CD4-positive, alpha-beta T cell treated with Interleukin-2 at 100 ng/mL for 4 hours (primary cell): ENCODE measurements at regions not wholly inside any gene's neighbourhood (a gene's known extent, or its start where the extent isn't known, plus 50 kb on each side); places are given as distances from the start of the nearest gene placed in this dataset.
"Not testable (repeated sequence)": the region's sequence is repeated elsewhere in the genome, so short reads cannot be mapped to it uniquely, and the experiment has no call there.

Source experiments
- DNase-seq: peaks from one replicate; pipeline ENCODE4 v3.0.0-alpha.2; 2020; ENCODE audit warnings: low spot score

DNA sequence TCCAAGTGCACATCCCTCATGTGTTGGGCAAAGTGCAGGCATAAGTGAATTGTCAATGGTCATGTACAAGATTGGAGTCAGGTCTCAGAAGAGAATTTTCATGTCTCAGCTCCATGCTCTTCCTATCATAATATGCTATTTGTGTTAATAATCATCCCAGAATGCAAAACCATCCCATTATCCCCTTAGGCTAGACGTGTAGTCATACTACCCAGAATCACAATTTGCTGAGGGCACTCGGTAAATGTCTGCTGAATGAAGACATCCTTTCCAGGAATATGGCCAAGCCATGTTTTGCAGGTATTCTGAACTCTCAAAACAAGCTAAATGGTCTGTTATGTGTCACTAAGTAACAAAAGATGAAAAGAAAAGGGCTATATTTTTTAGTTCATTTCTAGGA lies 263.8 kb downstream of the RAD51AP2 start:
- DNase-seq: no peak

DNA sequence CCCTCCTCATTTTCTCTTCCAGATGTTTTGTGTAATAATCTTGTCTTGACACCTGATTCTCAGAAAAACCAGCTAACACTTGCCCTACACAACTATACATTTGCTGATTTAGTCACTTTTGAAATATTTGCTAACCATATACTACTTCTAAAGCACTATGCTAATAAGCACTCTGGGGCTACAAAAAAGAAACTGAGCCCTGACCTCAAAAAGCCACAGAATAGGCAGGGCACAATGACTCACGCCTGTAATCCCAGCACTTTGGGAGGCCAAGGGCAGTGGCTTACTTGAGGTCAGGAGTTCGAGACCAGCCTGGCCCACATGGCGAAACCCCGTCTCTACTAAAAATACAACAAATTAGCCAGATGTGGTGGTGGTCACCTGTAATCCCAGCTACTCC lies 266.0 kb downstream of the RAD51AP2 start:
- no peak for DNase-seq

DNA sequence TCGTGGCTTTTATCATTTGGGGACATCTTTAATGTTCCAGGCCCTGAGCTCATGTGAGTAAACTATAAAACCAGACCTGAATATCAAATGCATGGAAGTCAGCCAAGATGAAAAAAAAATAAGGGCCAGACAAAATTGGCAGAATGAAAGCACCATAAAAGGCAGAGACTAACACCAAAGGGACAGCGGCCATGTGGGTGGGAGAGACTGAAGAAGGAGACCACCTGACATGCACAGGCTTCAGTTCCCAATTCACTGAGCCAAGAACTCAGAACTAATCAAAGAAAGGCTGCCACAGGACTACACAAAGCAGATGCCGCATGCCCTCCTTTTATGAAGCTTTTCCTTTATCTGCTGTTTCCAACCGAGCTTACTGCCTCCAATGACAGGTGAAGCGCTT lies 267.1 kb downstream of the RAD51AP2 start:
- DNase-seq: no peak

DNA sequence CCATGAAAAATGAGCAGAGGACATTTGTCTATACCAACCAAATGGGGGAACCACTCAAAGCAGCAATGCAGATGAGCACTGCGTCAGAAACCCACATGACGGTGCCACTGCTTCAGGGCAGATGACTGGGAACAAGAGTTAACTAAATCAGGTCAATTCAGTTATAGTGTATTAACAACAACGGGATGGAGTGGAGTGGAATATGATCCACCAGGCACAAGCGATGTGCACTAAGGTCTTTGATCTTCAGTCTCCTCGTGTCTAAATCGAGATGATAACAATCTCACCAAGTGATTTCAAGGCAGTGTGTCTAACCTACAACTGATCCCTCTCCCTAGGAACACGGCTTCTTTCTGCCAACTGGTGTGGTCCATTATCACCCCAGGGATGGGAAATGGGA lies 269.0 kb downstream of the RAD51AP2 start:
- DNase-seq: no peak

DNA sequence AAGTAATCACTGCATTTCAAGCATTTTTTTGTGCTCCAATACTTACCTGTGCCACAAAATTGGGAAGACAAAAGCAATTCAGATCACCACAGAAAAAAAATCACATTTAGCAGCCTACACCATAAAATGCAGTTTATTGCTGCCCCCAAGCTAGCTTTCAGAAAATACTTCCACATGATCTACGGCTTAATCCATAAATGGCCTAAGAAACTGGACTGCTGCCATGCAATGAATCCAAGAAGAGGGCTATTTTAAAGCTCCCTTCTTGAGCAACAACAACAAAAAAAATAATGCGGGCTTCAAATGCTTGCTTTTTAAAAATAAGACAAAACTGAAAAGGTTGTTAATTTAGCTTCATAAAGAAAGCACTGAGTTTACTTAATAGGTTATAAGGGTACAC lies 272.3 kb downstream of the RAD51AP2 start:
- DNase-seq: no peak

DNA sequence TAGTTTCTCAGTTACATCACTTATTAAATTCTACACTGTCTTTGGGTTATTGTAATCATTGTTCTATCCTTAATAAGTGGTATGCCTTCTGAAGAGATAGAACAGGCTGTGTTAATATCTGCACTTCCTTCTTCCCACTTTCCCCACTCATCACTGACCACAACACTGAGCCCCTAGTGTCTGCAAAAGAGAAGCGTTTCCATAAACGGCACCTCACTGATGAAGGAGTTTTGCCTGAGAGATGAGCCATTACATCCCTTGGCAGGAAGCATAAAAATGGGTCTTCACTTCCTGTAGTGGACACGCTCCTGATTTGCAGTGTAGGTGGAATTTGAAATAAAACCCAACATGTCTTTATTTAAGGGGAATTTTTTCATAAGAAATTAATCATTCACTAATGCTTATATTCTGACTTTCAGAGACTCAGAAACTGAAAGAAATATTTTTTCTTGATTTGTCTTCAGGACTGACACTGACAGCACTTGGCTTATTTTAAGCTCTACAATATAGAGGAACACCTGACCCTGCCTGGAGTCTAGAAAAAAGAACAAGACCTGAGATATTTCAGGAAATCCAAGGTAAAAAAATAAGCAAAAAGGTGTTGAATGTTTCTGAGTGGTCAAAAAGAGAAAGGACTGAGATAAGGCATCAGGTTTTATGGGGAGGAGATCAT lies 275.3 kb downstream of the RAD51AP2 start:
- DNase-seq: no peak

DNA sequence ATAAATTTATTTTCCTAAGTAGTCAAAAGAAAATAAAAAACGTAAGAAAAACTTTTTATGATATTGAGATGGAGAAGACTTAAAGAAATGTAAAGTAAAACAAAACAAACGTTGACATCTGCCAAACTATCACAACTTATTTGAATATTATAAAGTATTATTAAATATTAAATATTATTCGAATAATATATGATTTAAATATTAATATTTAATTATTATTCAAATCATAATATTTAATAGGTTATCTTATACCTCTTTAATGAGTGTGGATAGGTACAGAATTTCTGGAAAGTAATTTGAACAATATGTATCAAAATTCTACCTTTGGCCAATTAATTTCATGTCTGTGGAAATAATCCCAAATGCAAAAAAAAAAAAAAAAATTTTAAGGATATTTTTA lies 278.7 kb downstream of the RAD51AP2 start:
- no peak for DNase-seq

DNA sequence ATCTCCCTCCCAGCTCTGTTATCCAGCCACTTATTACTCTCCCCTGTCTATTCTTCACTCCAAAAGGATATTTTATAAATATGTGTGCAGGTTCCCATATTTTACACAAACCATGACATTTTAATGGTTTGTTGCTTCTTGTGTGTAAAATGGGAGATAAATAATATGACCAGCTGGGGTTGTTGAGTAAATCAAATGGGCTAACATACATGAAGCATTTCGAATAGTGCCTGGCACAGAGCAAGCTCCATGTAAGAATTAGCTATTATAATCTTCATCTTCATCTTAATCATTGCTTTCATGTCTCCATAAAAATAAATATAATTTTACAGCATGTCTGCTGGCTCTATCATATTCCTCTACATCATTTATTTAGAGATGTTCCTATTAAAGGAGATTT lies 283.1 kb downstream of the RAD51AP2 start:
- DNase-seq: no peak

DNA sequence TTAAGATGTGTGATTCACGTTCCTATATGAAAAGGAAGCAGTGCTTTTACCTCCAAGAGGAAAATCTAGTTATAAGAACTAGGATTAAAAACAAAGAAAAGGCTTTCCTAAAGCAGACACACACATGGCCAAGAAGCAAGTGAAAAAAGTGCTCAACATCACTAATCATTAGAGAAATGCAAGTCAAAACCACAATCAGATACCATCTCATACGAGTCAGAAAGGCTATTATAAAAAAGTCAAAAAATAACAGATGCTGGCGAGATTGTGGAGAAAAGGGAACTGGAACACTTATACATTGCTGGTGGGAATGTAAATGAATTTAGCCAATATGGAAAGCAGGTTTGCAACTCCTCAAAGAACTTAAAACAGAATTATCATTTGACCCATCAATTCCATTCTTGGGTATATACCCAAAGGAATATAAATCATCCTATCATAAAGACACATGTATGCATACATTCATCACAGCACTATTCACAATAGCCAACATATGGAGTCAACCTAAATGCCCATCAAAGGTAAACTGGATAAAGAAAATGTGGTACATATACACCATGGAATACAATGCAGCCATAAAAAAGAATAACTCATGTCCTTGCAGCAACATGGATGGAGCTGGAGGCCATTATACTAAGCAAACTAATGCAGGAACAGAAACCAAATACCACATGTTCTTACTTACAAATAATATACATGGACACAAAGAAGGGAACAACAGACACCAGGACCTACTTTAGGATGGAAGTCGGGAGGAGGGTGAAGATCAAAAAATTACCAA lies 285.3 kb downstream of the RAD51AP2 start:
- no peak for DNase-seq

DNA sequence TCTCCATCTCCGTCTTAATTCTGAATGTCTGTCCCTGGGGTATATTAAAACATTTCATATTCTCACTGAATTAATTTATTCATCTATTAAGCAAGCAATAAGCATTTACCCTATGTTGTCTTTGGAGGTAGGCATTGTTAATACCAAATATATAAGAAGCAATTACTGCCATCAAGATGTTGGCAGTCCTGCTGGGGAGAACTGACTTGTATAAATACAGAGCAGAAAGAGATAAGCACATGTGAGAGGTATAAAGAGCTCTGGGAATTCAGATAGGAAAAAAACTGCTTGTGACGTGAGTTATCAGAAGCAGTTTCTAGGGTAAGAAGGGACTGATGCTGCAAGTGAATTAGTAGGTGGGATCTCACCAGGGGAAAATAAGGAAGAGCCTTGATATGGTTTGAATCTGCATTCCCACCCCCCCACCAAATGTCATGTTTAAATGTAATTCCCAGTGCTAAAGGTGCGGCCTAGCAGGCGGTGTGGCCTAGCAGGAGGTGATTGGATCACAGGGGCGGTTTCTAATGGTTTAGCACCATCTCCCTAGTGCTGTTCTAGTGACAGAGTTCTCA lies 286.8 kb downstream of the RAD51AP2 start:
- DNase-seq: no peak

DNA sequence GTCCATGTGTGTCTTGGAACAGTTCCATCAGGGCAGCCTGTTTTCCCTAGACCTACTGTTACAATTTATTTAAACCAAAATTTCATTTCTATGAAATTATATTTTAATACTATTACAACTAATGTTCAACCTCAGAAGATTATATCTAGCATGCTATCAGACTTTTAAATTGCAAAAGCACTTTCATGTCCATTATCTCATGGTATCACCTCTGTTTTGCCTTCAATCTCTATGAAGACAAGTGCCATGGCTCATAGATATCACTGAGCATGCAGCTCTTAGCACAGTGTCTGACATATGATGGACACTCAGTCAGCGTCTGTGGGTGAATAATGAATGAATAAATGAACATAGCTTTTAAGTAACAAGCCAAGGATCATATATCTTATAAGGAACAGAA lies 288.8 kb downstream of the RAD51AP2 start:
- DNase-seq: no peak

DNA sequence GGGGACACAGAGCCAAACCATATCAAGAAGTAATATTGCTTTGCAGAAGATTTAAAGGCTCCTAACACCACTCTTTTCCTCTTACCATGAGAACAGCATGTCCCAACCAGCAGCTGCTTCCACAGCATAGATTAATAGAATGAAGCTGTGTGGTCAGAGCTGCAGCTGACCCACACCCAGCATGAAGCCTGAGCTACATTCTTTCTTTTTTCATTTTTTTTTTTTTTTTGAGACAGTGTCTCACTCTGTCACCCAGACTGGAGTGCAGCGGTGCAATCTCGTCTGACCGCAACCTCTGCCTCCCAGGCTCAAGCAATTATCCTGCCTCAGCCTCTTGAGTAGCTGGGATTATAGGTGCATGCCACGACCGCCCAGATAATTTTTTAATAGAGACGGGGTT lies 289.8 kb downstream of the RAD51AP2 start:
- no peak for DNase-seq

DNA sequence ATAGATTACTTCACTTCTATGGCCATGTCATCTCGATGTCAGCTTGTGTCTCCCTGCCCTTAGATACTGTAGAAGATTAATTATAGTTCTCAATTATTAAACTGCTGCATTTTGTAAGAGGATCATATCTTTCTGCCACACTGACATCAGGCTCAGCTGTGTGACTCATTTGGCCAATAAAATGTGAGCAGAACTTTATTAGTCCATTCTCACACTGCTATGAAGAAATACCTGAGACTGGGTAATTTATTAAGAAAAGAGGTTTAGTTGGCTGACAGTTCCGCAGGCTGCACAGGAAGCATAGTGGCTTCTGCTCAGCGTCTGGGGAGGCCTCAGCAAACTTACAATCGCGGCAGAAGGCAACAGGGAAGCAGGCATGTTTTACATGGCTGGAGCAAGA lies 290.4 kb downstream of the RAD51AP2 start:
- no peak for DNase-seq

DNA sequence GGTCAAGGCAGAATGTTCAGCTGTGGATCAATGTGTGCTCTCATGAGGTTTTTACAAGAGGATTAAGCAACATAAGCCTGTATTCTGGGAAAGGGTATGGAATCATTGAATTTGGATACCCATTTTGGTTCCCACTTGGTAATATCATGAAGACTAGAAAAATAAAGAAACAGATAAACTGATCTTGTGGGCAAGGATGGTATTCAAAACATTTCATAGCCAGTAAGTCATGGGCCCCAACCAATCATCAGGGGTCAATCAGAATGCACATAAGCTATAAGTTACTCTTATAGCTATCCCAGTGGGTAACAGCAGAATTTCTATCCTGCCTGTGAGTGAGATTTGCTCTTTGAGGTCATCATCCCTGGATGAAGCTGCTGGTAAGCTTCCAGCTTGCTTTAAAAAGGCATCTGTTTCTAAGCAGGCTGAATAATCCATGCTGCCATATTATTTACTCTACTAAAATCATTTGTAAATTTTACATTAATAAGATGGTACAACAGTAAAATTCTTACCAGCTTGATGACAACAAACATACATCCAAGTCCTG lies 291.2 kb downstream of the RAD51AP2 start:
- DNase-seq: no peak

DNA sequence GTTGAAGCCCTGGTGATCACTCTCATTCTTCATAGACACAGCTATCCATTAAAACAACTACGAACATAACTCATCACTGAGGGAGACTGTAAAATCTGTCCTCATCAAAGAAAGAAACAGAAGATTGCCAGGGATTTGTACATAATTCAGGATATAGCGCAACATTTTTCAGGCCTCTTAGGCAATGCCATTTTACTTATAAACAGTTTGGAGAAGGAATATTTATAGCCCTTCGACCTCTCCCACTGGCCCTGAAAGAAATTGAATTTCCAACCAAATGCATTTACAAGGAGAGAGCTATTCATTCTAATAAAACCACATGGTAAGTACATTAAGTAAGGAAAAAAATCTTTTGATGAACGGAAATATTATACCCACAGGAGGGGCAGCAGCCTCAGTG lies 295.0 kb downstream of the RAD51AP2 start:
- no peak for DNase-seq

DNA sequence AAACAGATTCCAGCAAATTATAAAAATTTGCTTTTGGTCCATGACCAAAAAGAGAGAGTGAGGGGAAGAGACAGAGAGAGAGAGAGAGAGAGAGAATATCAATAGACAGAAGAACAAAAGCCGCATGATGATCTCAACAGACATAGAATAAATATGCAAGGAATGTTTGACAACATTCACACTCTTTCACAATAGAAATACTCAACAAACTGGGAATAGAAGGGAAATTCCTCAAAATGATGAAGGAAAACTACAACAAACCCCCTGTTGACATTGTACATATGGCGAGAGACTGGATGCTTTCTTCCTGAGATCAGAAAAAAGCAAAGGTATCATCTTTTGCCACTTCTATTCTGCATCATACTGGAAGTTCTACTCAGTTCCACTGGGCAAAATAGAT lies 309.7 kb downstream of the RAD51AP2 start:
- no peak for DNase-seq

DNA sequence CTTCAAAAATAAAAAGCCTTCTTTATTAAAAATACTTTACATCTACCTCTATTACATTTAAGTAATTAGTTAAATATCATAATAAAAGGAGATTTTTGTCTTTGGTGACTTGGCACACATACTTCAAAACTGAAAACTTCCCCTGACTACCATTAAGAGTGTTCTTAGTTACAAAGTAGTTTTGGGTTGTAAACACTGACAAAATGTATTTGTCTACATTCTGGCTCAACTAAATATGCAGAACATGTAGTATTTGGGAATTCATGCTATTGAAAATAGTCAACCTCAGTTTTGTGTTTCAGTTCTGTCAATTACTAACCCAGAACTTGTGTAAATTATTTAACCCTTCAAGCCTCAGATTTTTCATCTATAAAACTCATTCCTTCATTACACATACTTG lies 311.5 kb downstream of the RAD51AP2 start:
- DNase-seq: no peak

DNA sequence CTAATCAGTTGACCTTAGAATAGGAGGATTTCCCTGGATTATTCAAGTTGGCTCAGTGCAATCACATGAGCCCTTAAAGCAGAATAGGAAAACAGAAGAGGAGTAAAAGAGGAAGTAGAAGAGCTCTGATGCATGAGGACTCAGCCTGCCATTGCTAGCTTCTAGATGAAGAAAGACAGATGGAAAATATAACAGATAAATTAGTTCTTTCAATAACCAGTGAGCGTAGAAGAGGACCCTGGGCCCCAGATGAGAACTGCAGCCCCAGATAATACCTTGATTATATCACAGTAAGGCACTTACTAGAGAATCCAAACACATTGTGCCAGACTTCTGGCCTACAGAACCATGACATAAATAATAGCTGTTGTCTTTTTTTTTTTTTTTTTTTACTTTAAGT lies 314.0 kb downstream of the RAD51AP2 start:
- DNase-seq: not testable (repeated sequence)

DNA sequence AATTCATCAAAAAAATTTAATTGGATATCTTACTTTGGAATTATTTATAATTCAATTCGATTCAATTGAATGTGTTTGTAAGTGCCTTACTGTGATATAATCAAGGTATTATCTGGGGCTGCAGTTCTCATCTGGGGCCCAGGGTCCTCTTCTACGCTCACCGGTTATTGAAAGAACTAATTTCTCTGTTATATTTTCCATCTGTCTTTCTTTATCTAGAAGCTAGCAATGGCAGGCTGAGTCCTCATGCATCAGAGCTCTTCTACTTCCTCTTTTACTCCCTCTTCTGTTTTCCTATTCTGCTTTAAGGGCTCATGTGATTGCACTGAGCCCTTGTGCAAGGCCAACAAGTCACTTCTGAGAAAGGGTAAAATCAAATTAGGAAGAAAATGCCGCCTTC lies 315.6 kb downstream of the RAD51AP2 start:
- not testable (repeated sequence) for DNase-seq

DNA sequence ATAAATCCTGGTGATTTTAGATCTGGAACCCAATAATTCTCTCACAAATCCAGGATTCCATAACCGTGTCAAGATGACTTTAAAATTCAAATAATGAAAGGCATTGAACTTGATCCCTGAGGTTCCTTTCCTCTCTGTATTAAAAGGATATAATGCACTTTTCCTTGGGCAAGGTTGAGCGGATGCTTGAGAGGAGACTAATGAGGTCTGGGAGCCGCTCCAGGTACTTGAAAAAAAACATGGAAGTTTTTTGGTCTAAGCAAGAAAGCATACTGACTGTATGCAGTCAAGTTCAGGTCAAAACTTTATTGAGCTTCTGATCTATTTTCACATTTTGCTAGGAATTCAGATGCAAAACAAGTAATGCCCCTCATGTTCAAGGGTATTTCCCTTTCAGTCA lies 318.5 kb downstream of the RAD51AP2 start:
- DNase-seq: no peak

DNA sequence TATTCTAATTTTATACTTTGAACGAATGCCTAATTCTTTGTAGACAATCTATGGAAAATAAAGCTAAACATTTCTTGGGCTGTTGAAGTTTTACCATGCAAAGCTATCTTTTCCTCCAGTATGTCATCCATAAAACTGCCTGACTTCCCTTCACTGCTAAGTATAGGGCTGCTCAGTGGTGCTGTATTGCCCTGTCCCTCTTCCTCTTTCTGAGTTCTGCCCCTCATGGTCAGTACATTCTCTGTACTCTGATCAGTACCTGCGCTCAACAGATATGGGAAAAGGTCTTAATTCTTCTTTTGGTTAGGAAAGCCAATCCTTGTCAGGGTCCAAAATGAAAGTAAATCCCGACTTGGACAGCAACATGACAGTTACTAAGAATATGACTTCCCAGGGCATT lies 321.9 kb downstream of the RAD51AP2 start:
- no peak for DNase-seq

DNA sequence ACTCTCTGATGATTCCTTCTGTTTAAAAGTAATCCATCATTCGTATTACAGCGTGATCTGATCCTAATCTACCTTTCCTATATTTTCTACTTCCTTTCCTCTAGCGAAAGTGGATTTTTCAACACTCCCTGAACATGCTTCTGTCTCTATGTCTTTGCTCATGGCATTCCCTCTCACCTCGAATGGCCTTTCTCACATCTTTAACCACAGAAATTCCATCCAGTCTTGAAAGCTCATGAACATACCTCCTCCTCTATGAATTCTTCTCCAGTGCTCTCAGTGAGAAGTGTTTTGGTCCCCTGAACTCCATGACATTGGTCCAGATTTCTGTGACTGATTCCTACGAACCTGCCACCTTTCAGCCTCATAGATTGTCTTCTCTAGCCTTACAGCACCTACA lies 323.2 kb downstream of the RAD51AP2 start:
- no peak for DNase-seq

DNA sequence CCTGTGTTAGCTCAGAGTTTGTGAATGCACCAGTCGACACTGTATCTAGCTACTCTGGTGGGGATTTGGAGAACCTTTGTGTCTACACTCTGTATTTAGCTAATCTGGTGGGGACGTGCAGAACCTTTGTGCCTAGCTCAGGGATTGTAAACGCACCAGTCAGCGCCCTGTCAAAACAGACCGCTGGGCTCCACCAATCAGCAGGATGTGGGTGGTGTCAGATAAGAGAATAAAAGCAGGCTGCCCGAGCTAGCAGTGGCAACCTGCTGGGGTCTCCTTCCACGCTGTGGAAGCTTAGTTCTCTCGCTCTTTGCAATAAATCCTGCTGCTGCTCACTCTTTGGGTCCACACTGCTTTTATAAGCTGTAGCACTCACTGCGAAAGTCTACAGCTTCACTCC lies 324.2 kb downstream of the RAD51AP2 start:
- no peak for DNase-seq
